Panc1 (cell line): ENCODE measurements at regions not wholly inside any gene's neighbourhood (a gene's known extent, or its start where the extent isn't known, plus 50 kb on each side); places are given as distances from the start of the nearest gene placed in this dataset.
A peak's percentile ranks its signal among the peaks of the same experiment; 100 is the strongest.

Experiments
- ATAC-seq: fragments of 200-7000 bp; cut with Tn5 transposase; 2 replicates; pipeline ENCODE4 v1.9.1; 2020; ENCODE audit warnings: mild to moderate bottlenecking, moderate library complexity
- BruUV-seq: library from RNA; stranded (reverse); fragments of 400-500 nt; replicated peaks from 2 replicates; lab custom pipeline; 2021; lab: Mats Ljungman, UMichigan
- CTCF ChIA-PET: fragments of 300-600 bp; sonication (Branson Sonifier 250); formaldehyde crosslinking; loops from one replicate; lab custom pipeline; 2022; ENCODE audit warnings: antibody characterized with exemption; lab: Charles Lee
- POLR2A ChIA-PET: fragments of 300-600 bp; sonication (Branson Sonifier 250); formaldehyde crosslinking; loops from one replicate; lab custom pipeline; 2022; ENCODE audit warnings: antibody characterized with exemption; lab: Charles Lee
- DNase-seq: peaks from one replicate; pipeline ENCODE4 v3.0.0-alpha.2; 2010; ENCODE audit warnings: low read depth, low spot score
- H3K27ac ChIP-seq: 2 replicates; pipeline ENCODE4 v1.5.1; 2011; ENCODE audit warnings: mild to moderate bottlenecking, low read length, inconsistent platforms
- H3K27me3 ChIP-seq: fragments of 200-500 bp; sonication (Bioruptor generic); 2 replicates; pipeline ENCODE4 v1.6.0; 2014; ENCODE audit warnings: low read length, inconsistent platforms; ENCODE audit not compliant: control insufficient read depth, insufficient read depth
- H3K36me3 ChIP-seq: fragments of 200-500 bp; sonication (Bioruptor generic); 2 replicates; pipeline ENCODE4 v1.5.1; 2014; ENCODE audit warnings: inconsistent platforms, mild to moderate bottlenecking, low read length, moderate library complexity; ENCODE audit not compliant: control insufficient read depth, insufficient read depth
- H3K4me1 ChIP-seq: 2 replicates; pipeline ENCODE4 v1.5.1; 2011; ENCODE audit warnings: inconsistent platforms, mild to moderate bottlenecking, low read length, moderate library complexity; ENCODE audit not compliant: control insufficient read depth, insufficient read depth
- H3K4me3 ChIP-seq, 2 experiments: 2 replicates each; pipeline ENCODE4 v1.5.1; 2011 to 2012; ENCODE audit warnings: low read depth in 2 of 2, low read length in 2 of 2, mild to moderate bottlenecking in 2 of 2, inconsistent platforms in 1 of 2, moderate library complexity in 1 of 2
- H3K9me3 ChIP-seq: fragments of 200-500 bp; sonication (Bioruptor generic); 2 replicates; pipeline ENCODE4 v1.5.1; 2014; ENCODE audit warnings: low read depth, mild to moderate bottlenecking, inconsistent platforms, low read length, moderate library complexity; ENCODE audit not compliant: control insufficient read depth, insufficient read depth
- SIN3A ChIP-seq: IDR thresholded peaks from 2 replicates; pipeline ENCODE4 v1.6.1; 2012; ENCODE audit warnings: low read depth, mild to moderate bottlenecking, low read length, moderate library complexity, borderline replicate concordance; ENCODE audit not compliant: insufficient read depth
- TCF7L2 ChIP-seq: IDR thresholded peaks from 2 replicates; pipeline ENCODE4 v1.6.1; 2011; ENCODE audit warnings: mild to moderate bottlenecking, low read depth, low read length, inconsistent platforms
- in situ Hi-C: cut with HindIII; loops from 2 replicates; pipeline ENCODE4 v1.10.0; 2016; ENCODE audit warnings: low sequenced_read_pairs, low pct_unique_long_range_greater_than_20kb
- intact Hi-C: fragments of 100-400 bp; cut with micrococcal nuclease; formaldehyde crosslinking; loops from one replicate; pipeline ENCODE4 v1.10.0; 2022; ENCODE audit not compliant: unreplicated experiment
- TF ChIP-seq, protein P1 (sequence below), 2 experiments: IDR thresholded peaks; 2 replicates each; pipeline ENCODE4 v1.6.1; 2011 to 2012; ENCODE audit warnings: low read depth in 2 of 2, control low read depth in 1 of 2, low read length in 1 of 2, mild to moderate bottlenecking in 1 of 2, moderate library complexity in 1 of 2; ENCODE audit not compliant: insufficient read depth in 1 of 2
- TF ChIP-seq, protein P2 (sequence below): fragments of 450-650 bp; IDR thresholded peaks from 2 replicates; pipeline ENCODE4 v1.5.1; 2017; ENCODE audit warnings: mild to moderate bottlenecking

DNA sequence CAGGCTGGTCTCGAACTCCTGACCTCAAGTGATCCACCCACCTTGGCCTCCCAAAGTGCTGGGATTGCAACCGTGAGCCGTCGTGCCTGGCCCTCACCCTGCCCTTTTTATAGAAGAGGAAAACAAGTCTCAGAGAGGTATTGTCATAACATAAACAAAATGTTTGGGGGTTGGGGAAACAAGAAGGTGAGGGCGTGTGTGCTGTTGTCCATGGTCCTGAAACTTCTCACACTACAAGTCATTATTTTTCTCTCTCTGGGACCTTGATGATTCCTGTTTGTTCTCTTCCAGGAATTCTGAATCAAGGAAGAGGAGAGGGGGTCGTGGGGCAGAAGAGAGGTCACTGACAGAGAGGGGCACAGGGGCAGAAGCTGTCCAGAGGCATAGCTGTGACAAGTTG, 160.2 kb upstream of the LHX1 start:
- CTCF ChIA-PET = no interaction called here
- intact Hi-C loops (no loop called here), in situ Hi-C loops (no loop called here)
- DNase-seq (no peak), ATAC-seq (no peak)
- H3K4me3 ChIP-seq = no peak overlapping the region
- POLR2A ChIA-PET = no interaction called here
- no peaks in the 10 kb centered on the region for H3K36me3 ChIP-seq
- H3K27me3 ChIP-seq = no peaks in the 10 kb centered on the region; the same call in 1 of the 2 replicates
- TF ChIP-seq TCF7L2 = no peak
- TF ChIP-seq, protein P1, sequence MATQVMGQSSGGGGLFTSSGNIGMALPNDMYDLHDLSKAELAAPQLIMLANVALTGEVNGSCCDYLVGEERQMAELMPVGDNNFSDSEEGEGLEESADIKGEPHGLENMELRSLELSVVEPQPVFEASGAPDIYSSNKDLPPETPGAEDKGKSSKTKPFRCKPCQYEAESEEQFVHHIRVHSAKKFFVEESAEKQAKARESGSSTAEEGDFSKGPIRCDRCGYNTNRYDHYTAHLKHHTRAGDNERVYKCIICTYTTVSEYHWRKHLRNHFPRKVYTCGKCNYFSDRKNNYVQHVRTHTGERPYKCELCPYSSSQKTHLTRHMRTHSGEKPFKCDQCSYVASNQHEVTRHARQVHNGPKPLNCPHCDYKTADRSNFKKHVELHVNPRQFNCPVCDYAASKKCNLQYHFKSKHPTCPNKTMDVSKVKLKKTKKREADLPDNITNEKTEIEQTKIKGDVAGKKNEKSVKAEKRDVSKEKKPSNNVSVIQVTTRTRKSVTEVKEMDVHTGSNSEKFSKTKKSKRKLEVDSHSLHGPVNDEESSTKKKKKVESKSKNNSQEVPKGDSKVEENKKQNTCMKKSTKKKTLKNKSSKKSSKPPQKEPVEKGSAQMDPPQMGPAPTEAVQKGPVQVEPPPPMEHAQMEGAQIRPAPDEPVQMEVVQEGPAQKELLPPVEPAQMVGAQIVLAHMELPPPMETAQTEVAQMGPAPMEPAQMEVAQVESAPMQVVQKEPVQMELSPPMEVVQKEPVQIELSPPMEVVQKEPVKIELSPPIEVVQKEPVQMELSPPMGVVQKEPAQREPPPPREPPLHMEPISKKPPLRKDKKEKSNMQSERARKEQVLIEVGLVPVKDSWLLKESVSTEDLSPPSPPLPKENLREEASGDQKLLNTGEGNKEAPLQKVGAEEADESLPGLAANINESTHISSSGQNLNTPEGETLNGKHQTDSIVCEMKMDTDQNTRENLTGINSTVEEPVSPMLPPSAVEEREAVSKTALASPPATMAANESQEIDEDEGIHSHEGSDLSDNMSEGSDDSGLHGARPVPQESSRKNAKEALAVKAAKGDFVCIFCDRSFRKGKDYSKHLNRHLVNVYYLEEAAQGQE (IDR thresholded peaks at IDR 0.05; ENCODE audit: insufficient read depth in 1 of 2, low read depth in 2 of 2, low read length in 1 of 2) = peak; percentile 80 to 86
- H3K27ac ChIP-seq = no peak overlapping the region
- H3K4me1 ChIP-seq = no peaks in the 10 kb centered on the region
- no TSS peak for BruUV-seq
- H3K9me3 ChIP-seq = no peaks in the 10 kb centered on the region

DNA sequence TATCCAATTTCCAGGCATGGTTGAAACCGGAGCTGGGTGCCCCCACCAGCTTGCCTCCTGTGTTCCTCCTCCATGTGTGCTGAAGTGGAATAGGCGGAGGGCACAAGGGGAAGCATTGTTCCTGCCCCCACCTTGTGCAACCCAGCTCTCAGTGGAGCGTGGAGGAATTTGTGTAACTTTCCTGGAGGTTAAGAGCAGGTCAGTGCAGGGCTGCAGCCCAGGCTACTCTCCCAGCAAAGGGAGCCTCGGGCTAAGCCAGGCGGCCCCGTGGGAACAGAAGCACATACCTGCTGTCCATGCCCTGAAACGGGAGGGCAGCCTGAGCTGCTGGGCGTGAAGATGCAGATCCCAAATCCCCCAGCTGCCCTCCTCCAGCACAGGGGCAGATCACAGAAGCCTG, 158.8 kb upstream of the LHX1 start:
- ATAC-seq (no peak; the same call in 1 of the 2 replicates), DNase-seq (no peak)
- Histone ChIP-seq H3K4me3 (no peak overlapping the region), H3K27ac (no peak overlapping the region), H3K9me3 (no peaks in the 10 kb centered on the region), H3K36me3 (no peaks in the 10 kb centered on the region), H3K27me3 (no peaks in the 10 kb centered on the region; the same call in 1 of the 2 replicates), H3K4me1 (no peaks in the 10 kb centered on the region)
- no peak for TF ChIP-seq SIN3A
- TF ChIP-seq, protein P1 (IDR thresholded peaks at IDR 0.05; ENCODE audit: insufficient read depth in 1 of 2, low read depth in 2 of 2, low read length in 1 of 2) = no peak
- no peak for TF ChIP-seq TCF7L2
- TF ChIP-seq, protein P2, sequence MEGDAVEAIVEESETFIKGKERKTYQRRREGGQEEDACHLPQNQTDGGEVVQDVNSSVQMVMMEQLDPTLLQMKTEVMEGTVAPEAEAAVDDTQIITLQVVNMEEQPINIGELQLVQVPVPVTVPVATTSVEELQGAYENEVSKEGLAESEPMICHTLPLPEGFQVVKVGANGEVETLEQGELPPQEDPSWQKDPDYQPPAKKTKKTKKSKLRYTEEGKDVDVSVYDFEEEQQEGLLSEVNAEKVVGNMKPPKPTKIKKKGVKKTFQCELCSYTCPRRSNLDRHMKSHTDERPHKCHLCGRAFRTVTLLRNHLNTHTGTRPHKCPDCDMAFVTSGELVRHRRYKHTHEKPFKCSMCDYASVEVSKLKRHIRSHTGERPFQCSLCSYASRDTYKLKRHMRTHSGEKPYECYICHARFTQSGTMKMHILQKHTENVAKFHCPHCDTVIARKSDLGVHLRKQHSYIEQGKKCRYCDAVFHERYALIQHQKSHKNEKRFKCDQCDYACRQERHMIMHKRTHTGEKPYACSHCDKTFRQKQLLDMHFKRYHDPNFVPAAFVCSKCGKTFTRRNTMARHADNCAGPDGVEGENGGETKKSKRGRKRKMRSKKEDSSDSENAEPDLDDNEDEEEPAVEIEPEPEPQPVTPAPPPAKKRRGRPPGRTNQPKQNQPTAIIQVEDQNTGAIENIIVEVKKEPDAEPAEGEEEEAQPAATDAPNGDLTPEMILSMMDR = no peak
- CTCF ChIA-PET = no interaction called here
- POLR2A ChIA-PET = no interaction called here
- intact Hi-C loops = no loop called here
- no TSS peak for BruUV-seq
- in situ Hi-C loops = no loop called here
